OCI-LY1 (cell line): ENCODE measurements at regions not wholly inside any gene's neighbourhood (a gene's known extent, or its start where the extent isn't known, plus 50 kb on each side); places are given as distances from the start of the nearest gene placed in this dataset.

Experiments
- H2AFZ ChIP-seq: fragments of 200-600 bp; sonication (generic), shearing (Covaris generic); 2 replicates; pipeline ENCODE4 v1.6.0; 2014; ENCODE audit warnings: antibody characterized with exemption, mild to moderate bottlenecking, low read length
- H3F3A ChIP-seq: fragments of 200-600 bp; sonication (generic), shearing (Covaris generic); 2 replicates; pipeline ENCODE4 v1.6.0; 2014; ENCODE audit warnings: mild to moderate bottlenecking, antibody characterized with exemption, low read length, moderate library complexity; ENCODE audit not compliant: insufficient read depth
- H3K27ac ChIP-seq: fragments of 200-600 bp; sonication (generic); 2 replicates; pipeline ENCODE4 v1.5.1; 2014; ENCODE audit warnings: low read length, mixed run types, mild to moderate bottlenecking, low read depth; ENCODE audit not compliant: poor library complexity, severe bottlenecking
- H3K27me3 ChIP-seq: fragments of 200-600 bp; sonication (generic); 2 replicates; pipeline ENCODE4 v1.6.0; 2014; ENCODE audit warnings: antibody characterized with exemption, mild to moderate bottlenecking, low read length, moderate library complexity; ENCODE audit not compliant: insufficient read depth
- H3K36me3 ChIP-seq: fragments of 200-600 bp; sonication (generic); 2 replicates; pipeline ENCODE4 v1.6.1; 2014; ENCODE audit warnings: mild to moderate bottlenecking, antibody characterized with exemption, low read length, moderate library complexity, mixed read lengths; ENCODE audit not compliant: insufficient read depth
- H3K4me1 ChIP-seq: fragments of 200-600 bp; sonication (generic); 2 replicates; pipeline ENCODE4 v1.5.1; 2014; ENCODE audit warnings: mild to moderate bottlenecking, low read length, moderate library complexity; ENCODE audit not compliant: insufficient read depth, severe bottlenecking
- H3K4me2 ChIP-seq: fragments of 200-600 bp; sonication (generic), shearing (Covaris generic); 2 replicates; pipeline ENCODE4 v1.6.1; 2014; ENCODE audit warnings: low read length
- H3K4me3 ChIP-seq: fragments of 200-600 bp; sonication (generic); 2 replicates; pipeline ENCODE4 v1.5.1; 2014; ENCODE audit warnings: low read length, low read depth, mild to moderate bottlenecking, mixed read lengths; ENCODE audit not compliant: poor library complexity, severe bottlenecking
- H3K79me2 ChIP-seq: fragments of 200-600 bp; shearing (Covaris generic); 2 replicates; pipeline ENCODE4 v1.6.1; 2016; ENCODE audit warnings: mixed run types, low read length, mixed read lengths; ENCODE audit not compliant: insufficient read depth
- H3K9ac ChIP-seq: fragments of 200-600 bp; sonication (generic), shearing (Covaris generic); 2 replicates; pipeline ENCODE4 v1.6.1; 2014; ENCODE audit warnings: mild to moderate bottlenecking, low read length, mixed read lengths
- H3K9me2 ChIP-seq: fragments of 200-600 bp; sonication (generic), shearing (Covaris generic); 2 replicates; pipeline ENCODE4 v1.6.1; 2014; ENCODE audit warnings: low read depth, mild to moderate bottlenecking, low read length, mixed read lengths
- H3K9me3 ChIP-seq: fragments of 200-600 bp; shearing (Covaris generic); 2 replicates; pipeline ENCODE4 v1.6.1; 2014; ENCODE audit warnings: low read length, mixed read lengths
- H4K20me1 ChIP-seq: fragments of 200-600 bp; sonication (generic), shearing (Covaris generic); 2 replicates; pipeline ENCODE4 v1.6.0; 2016; ENCODE audit warnings: mild to moderate bottlenecking, low read length; ENCODE audit not compliant: insufficient read depth
- CTCF ChIP-seq: fragments of 200-600 bp; sonication (generic), shearing (Covaris generic); IDR thresholded peaks from 2 replicates; pipeline ENCODE4 v1.5.1; 2017; ENCODE audit warnings: mild to moderate bottlenecking, antibody characterized with exemption, low read length, moderate library complexity, mixed read lengths
- EZH2 ChIP-seq: fragments of 200-600 bp; sonication (generic), shearing (Covaris generic); IDR thresholded peaks from 2 replicates; pipeline ENCODE4 v1.8.0; 2017; ENCODE audit warnings: borderline replicate concordance, mixed run types, mild to moderate bottlenecking, antibody characterized with exemption, low read length, moderate library complexity, mixed read lengths

GRCh38 chr14:44742202-44742601 lies 219.5 kb downstream of the KLHL28 start:
- Histone ChIP-seq H3K36me3 (no peaks in the 10 kb centered on the region), H3K4me1 (no peaks in the 10 kb centered on the region), H3K4me3 (no peak overlapping the region), H3K9me2 (no peaks in the 10 kb centered on the region), H4K20me1 (no peaks in the 10 kb centered on the region), H3F3A (no peaks in the 10 kb centered on the region), H3K27ac (no peak overlapping the region), H3K79me2 (no peaks in the 10 kb centered on the region), H3K9ac (no peak overlapping the region), H3K4me2 (no peak overlapping the region), H2AFZ (no peak overlapping the region), H3K9me3 (no peaks in the 10 kb centered on the region), H3K27me3 (no peaks in the 10 kb centered on the region)
- TF ChIP-seq CTCF (no peak), EZH2 (no peak)

GRCh38 chr14:44741431-44741830 lies 220.3 kb downstream of the KLHL28 start:
- Histone ChIP-seq H3K79me2 (no peaks in the 10 kb centered on the region), H3K9ac (no peak overlapping the region), H3K4me1 (no peaks in the 10 kb centered on the region), H3K27ac (no peak overlapping the region), H3K27me3 (no peaks in the 10 kb centered on the region), H3F3A (no peaks in the 10 kb centered on the region), H3K4me2 (no peak overlapping the region), H3K4me3 (no peak overlapping the region), H2AFZ (no peak overlapping the region), H3K9me3 (no peaks in the 10 kb centered on the region), H4K20me1 (no peaks in the 10 kb centered on the region), H3K36me3 (no peaks in the 10 kb centered on the region), H3K9me2 (no peaks in the 10 kb centered on the region)
- TF ChIP-seq EZH2 (no peak), CTCF (no peak)

GRCh38 chr14:44736326-44736725 lies 225.4 kb downstream of the KLHL28 start:
- H3K4me2 ChIP-seq: no peak overlapping the region
- H4K20me1 ChIP-seq: no peaks in the 10 kb centered on the region
- no peak overlapping the region for H3K9ac ChIP-seq
- H3K27ac ChIP-seq: no peak overlapping the region
- H3K4me1 ChIP-seq: no peaks in the 10 kb centered on the region
- H3K9me3 ChIP-seq: no peaks in the 10 kb centered on the region
- no peaks in the 10 kb centered on the region for H3K79me2 ChIP-seq
- H3K36me3 ChIP-seq: no peaks in the 10 kb centered on the region
- no peaks in the 10 kb centered on the region for H3K27me3 ChIP-seq
- H3K9me2 ChIP-seq: no peaks in the 10 kb centered on the region
- no peaks in the 10 kb centered on the region for H3F3A ChIP-seq
- no peak for TF ChIP-seq EZH2
- no peak for TF ChIP-seq CTCF
- H2AFZ ChIP-seq: no peak overlapping the region
- H3K4me3 ChIP-seq: no peak overlapping the region
